GM12878 (cell line): ENCODE measurements at regions not wholly inside any gene's neighbourhood (a gene's known extent, or its start where the extent isn't known, plus 50 kb on each side); places are given as distances from the start of the nearest gene placed in this dataset.

ENCODE experiments used
- ATAC-seq: fragments of 200-7000 bp; cut with Tn5 transposase; 3 replicates; pipeline ENCODE4 v1.9.1; 2020; ENCODE audit warnings: mild to moderate bottlenecking, moderate library complexity
- BruUV-seq: library from RNA; stranded (reverse); fragments of 400-500 nt; replicated peaks from 2 replicates; lab custom pipeline; 2021; lab: Mats Ljungman, UMichigan
- CTCF ChIA-PET: fragments of 300-600 bp; sonication (Branson Sonifier 250); formaldehyde crosslinking; extraction: SDS; loops from one replicate; lab custom pipeline; 2021; ENCODE audit warnings: inconsistent platforms; lab: Yijun Ruan, JAX
- POLR2A ChIA-PET: fragments of 350-600 bp; formaldehyde crosslinking; extraction: SDS; loops from one replicate; lab custom pipeline; 2021; ENCODE audit warnings: inconsistent platforms; lab: Charles Lee
- RAD21 ChIA-PET: fragments of 300-600 bp; sonication (Branson Sonifier 250); formaldehyde crosslinking; loops from one replicate; lab custom pipeline; 2023; ENCODE audit warnings: antibody characterized with exemption; ENCODE audit not compliant: unreplicated experiment; lab: Charles Lee
- SMC1A ChIA-PET: fragments of 300-600 bp; sonication (Branson Sonifier 250); formaldehyde crosslinking; loops from one replicate; lab custom pipeline; 2023; ENCODE audit not compliant: unreplicated experiment, uncharacterized antibody; lab: Charles Lee
- DNase-seq: peaks from one replicate; pipeline ENCODE4 v3.0.0-alpha.2; 2011; ENCODE audit warnings: low read depth, low spot score
- FAIRE-seq: peaks from 3 replicates; lab custom pipeline; 2011; peaks lifted over from hg19 to GRCh38; lab: Jason Lieb, UNC
- H2AFZ ChIP-seq: 2 replicates; pipeline ENCODE4 v1.6.0; 2011; ENCODE audit warnings: low read depth, low read length, control low read depth; ENCODE audit not compliant: control insufficient read depth
- H3K27ac ChIP-seq: 2 replicates; pipeline ENCODE4 v1.5.1; 2011; ENCODE audit warnings: control low read depth; ENCODE audit not compliant: control insufficient read depth, insufficient read depth
- H3K27me3 ChIP-seq, 2 experiments: replicated peaks in 1 of 2; 2 replicates each; pipeline versions ENCODE4 v1.6.0 to v1.6.1; 2011; ENCODE audit warnings: low read length in 1 of 2; ENCODE audit not compliant: control insufficient read depth in 2 of 2, insufficient read depth in 2 of 2
- H3K36me3 ChIP-seq, 2 experiments: 2 replicates each; pipeline ENCODE4 v1.5.1; 2011; ENCODE audit warnings: low read length in 1 of 2; ENCODE audit not compliant: control insufficient read depth in 2 of 2, insufficient read depth in 2 of 2
- H3K4me1 ChIP-seq: 2 replicates; pipeline ENCODE4 v1.6.1; 2011; ENCODE audit warnings: mild to moderate bottlenecking, low read length, moderate library complexity, mixed read lengths; ENCODE audit not compliant: control insufficient read depth, insufficient read depth
- H3K4me2 ChIP-seq: 2 replicates; pipeline ENCODE4 v1.6.0; 2011; ENCODE audit warnings: control low read depth; ENCODE audit not compliant: control insufficient read depth, insufficient read depth
- H3K4me3 ChIP-seq: fragments of 200-600 bp; sonication (generic); 2 replicates; pipeline ENCODE4 v1.5.1; 2016
- H3K79me2 ChIP-seq: 2 replicates; pipeline ENCODE4 v1.6.0; 2011; ENCODE audit warnings: low read length; ENCODE audit not compliant: control insufficient read depth, insufficient read depth
- H3K9ac ChIP-seq: 2 replicates; pipeline ENCODE4 v1.8.0; 2011; ENCODE audit warnings: low read length, control low read depth, mixed read lengths; ENCODE audit not compliant: control insufficient read depth, insufficient read depth
- H3K9me3 ChIP-seq: replicated peaks from 3 replicates; pipeline ENCODE4 v1.5.1; 2011; ENCODE audit warnings: mild to moderate bottlenecking, low read length; ENCODE audit not compliant: control insufficient read depth, insufficient read depth
- H4K20me1 ChIP-seq: 2 replicates; pipeline ENCODE4 v1.6.0; 2011; ENCODE audit not compliant: control insufficient read depth, insufficient read depth
- BMI1 ChIP-seq: fragments of 450-650 bp; IDR thresholded peaks from 2 replicates; pipeline ENCODE4 v1.6.1; 2016; ENCODE audit warnings: mild to moderate bottlenecking, moderate library complexity, borderline replicate concordance
- CEBPZ ChIP-seq: fragments of 150-350 bp; IDR thresholded peaks from 2 replicates; pipeline ENCODE4 v1.6.1; 2016; ENCODE audit warnings: low read depth, low read length
- CHD4 ChIP-seq: fragments of 200-600 bp; sonication (generic); IDR thresholded peaks from 2 replicates; pipeline ENCODE4 v1.6.1; 2016; ENCODE audit warnings: mild to moderate bottlenecking
- PBX3 ChIP-seq: IDR thresholded peaks from 2 replicates; pipeline ENCODE4 v1.6.1; 2011; ENCODE audit warnings: mild to moderate bottlenecking, low read depth, low read length, moderate library complexity; ENCODE audit not compliant: insufficient replicate concordance
- TBL1XR1 ChIP-seq: IDR thresholded peaks from 2 replicates; pipeline ENCODE4 v1.6.1; 2012; ENCODE audit warnings: low read depth, low read length, improper control_type of control experiment
- ZNF207 ChIP-seq: fragments of 450-650 bp; IDR thresholded peaks from 2 replicates; pipeline ENCODE4 v1.6.1; 2014; ENCODE audit warnings: antibody characterized with exemption, mild to moderate bottlenecking, borderline replicate concordance
- ZNF384 ChIP-seq: IDR thresholded peaks from 2 replicates; pipeline ENCODE4 v1.6.1; 2012; ENCODE audit warnings: low read depth, mild to moderate bottlenecking, low read length, improper control_type of control experiment, borderline replicate concordance
- ZNF592 ChIP-seq: fragments of 450-650 bp; IDR thresholded peaks from 2 replicates; pipeline ENCODE4 v1.6.1; 2017; ENCODE audit warnings: mild to moderate bottlenecking, moderate library complexity
- WGBS: methylation state at CpG from one replicate; pipeline ENCODE4 v1.1.6; 2016; ENCODE audit warnings: low lambda C conversion rate; ENCODE audit not compliant: insufficient replicate concordance, insufficient coverage; ENCODE audit errors: missing lambda C conversion rate; 5-methylcytosine and 5-hydroxymethylcytosine counted together
- in situ Hi-C: fragments of 300-500 bp; cut with MboI; formaldehyde crosslinking; loops from 9 replicates; pipeline ENCODE4 v1.14.3; 2018; ENCODE audit warnings: mixed read lengths
- intact Hi-C: fragments of 100-400 bp; cut with micrococcal nuclease; formaldehyde crosslinking; loops from one replicate; pipeline ENCODE4 v1.14.2; 2022; ENCODE audit not compliant: unreplicated experiment
- TF ChIP-seq, protein P1 (sequence below): fragments of 450-650 bp; IDR thresholded peaks from 2 replicates; pipeline ENCODE4 v1.6.1; 2014; ENCODE audit warnings: mild to moderate bottlenecking

DNA sequence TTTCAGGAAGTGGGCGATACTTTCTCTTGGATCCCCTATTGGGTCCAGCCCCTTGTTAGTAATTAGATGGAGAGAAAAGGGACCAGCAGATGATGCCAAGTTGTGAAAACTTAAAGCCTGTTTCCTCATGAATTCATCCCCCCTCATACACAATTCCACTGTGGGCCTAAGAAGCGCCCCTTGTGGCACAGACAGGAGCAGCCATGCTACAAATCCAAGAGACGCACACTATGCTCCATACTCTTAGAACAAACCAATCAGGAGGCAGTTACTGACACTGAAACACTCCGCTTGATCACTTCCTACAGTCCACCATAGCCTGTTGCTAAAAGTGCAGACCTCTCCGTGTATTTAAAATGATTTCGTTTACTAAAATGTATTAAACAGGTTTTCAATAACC, 111.3 kb upstream of the ARRDC4 start:
- in situ Hi-C loops (no loop called here), intact Hi-C loops (loop anchor here (10.0 kb wide), 1 partner anchor 56 kb away; no protein-coding TSS in a partner anchor)
- H3K79me2 ChIP-seq = no peaks in the 10 kb centered on the region
- H3K9me3 ChIP-seq = no peaks in the 10 kb centered on the region
- H3K4me1 ChIP-seq = no peaks in the 10 kb centered on the region
- 23% methylated on average over 6 of the region's 6 CpGs for WGBS
- no peaks in the 10 kb centered on the region for H4K20me1 ChIP-seq
- DNase-seq (no peak), ATAC-seq (no peak), FAIRE-seq (no peak)
- TF ChIP-seq CHD4 (no peak), ZNF207 (no peak), ZNF592 (no peak), CEBPZ (no peak), PBX3 (no peak), ZNF384 (no peak), TBL1XR1 (no peak), BMI1 (no peak)
- TF ChIP-seq, protein P1, sequence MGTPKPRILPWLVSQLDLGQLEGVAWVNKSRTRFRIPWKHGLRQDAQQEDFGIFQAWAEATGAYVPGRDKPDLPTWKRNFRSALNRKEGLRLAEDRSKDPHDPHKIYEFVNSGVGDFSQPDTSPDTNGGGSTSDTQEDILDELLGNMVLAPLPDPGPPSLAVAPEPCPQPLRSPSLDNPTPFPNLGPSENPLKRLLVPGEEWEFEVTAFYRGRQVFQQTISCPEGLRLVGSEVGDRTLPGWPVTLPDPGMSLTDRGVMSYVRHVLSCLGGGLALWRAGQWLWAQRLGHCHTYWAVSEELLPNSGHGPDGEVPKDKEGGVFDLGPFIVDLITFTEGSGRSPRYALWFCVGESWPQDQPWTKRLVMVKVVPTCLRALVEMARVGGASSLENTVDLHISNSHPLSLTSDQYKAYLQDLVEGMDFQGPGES = no peak
- RAD21 ChIA-PET = no interaction called here
- H3K36me3 ChIP-seq = no peaks in the 10 kb centered on the region
- no peak overlapping the region for H3K9ac ChIP-seq
- no peak overlapping the region for H3K4me3 ChIP-seq
- BruUV-seq = no TSS peak
- CTCF ChIA-PET = no interaction called here
- POLR2A ChIA-PET = no interaction called here
- SMC1A ChIA-PET = no interaction called here
- H3K4me2 ChIP-seq = no peak overlapping the region
- H3K27ac ChIP-seq = no peak overlapping the region
- no peak overlapping the region for H2AFZ ChIP-seq
- no peaks in the 10 kb centered on the region for H3K27me3 ChIP-seq
